GM21390 (cell line): ENCODE measurements at regions not wholly inside any gene's neighbourhood (a gene's known extent, or its start where the extent isn't known, plus 50 kb on each side); places are given as distances from the start of the nearest gene placed in this dataset.
"Not testable (repeated sequence)": the region's sequence is repeated elsewhere in the genome, so short reads cannot be mapped to it uniquely, and the experiment has no call there.

Experiments
- ATAC-seq: cut with Tn5 transposase; IDR thresholded peaks from one replicate; pipeline ENCODE4 v1.9.1; 2021; ENCODE audit not compliant: unreplicated experiment

DNA sequence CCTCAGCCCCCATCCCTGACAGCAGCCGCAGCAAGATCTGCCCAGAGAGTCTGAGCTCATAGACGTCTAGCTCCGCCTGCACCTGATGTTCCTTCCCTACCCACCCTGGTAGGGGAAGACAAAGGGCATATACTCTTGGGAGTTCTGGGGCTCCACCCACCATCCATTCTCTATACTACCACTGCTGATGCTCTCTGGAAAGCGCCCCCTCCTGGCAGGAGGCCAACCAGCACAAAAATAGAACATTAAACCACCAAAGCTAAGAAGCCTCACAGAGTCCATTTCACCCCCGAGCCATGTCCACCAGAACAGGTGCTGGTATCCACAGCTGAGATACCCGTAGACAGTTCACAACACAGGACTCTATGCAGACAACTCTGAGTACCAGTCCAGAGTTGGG, 662.6 kb upstream of the FAM98A start:
- no peak for ATAC-seq

DNA sequence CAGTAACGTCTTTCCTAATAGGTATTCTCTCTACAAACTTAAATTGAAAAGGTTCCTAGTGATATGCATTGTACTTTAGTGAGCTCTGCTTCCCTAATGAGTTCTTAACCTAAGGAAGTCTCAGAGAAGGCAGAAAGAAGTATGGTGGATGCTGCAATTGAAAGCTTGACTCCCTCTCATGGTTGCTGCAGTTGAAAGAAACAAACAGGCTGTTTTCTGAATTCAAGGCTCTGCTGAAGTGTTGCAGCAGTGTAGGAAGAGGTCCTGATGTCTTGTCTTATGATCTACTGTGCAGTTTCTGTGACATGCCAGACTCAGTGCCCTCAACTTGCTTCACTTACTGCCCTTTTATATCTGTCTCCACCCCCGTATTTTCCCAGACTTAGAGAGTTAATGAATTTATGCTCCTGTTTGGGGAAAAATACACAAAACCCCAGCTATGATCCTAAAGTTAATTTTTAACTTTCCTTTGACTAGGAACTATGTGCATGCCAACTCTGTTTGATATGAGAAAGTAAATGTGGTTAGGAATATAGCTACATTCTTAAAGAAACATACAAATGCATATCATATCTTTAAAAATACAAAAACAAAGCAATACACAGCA, 655.3 kb upstream of the FAM98A start:
- ATAC-seq, result no peak

DNA sequence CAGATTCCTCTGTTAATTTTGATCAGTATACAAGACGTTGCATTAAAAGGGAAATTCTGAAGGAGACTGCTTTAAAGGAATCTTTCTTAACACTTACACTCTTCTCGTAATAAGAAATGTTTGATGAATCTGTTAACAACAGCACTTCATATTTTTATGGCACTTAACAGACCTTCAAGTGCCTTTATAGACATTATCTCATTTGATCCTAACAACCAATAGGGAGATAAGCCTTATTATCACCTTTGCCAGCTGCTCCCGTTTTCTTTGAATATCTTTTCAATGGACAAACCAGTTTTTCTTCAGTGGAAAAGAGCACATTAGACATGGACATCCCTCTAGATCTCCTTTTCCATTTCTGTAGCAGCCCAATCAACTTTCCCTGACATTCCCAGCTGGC, 653.0 kb upstream of the FAM98A start:
- ATAC-seq, result no peak

DNA sequence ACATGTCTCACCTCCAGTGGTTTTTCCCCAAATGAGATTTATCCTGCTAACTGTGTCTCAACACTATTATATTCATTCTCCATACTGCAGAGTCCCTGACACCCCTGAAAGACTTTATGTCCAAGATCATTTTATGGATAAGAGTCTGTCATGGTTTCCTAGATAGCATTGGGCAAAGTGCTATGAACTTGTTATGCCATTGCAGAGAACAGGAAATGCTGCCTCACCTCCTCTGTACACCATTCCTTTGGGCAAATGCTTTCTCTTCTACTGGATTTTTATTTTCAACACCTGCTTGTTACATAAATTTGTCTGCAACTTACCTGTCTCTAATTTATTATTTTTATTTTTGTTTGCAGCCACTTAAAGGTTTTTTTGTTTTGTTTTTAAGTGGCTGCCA, 652.5 kb upstream of the FAM98A start:
- ATAC-seq, result no peak

DNA sequence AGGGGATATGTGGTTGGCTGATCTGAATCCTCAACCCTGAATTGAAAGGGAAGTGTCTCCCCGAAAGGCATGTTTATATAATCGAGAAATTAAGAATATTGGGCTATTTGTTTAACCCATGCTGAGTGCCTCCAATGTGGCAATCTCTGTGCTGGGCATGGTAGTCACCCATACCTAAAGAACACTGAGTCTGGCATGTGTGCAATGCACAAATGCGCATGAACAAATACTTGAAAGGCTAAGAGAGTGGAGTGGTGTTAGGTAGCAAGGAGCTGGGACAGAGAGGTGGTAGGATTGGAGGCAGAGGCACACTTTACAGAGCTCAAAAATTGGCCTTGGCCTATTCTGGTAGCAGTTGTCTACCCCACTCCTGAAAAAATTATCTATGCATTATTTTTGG, 645.1 kb upstream of the FAM98A start:
- ATAC-seq, result no peak

DNA sequence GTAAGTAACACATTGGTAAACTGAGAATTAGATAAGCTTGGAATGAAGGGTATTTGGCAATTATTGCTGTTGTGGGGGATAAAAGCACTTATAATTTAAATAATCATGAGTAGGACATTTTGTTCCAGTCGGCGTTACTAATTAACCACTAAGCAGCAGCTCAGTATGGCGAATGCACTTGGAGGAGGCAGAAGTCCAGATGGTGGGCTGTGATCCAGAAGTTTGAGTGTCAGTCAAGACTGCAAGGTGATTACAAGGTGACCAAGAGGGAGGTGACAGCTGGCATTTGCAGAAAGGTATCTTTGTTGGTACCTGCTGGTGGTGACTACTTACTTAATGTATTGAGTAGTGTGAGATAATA, 643.6 kb upstream of the FAM98A start:
- ATAC-seq, result no peak

DNA sequence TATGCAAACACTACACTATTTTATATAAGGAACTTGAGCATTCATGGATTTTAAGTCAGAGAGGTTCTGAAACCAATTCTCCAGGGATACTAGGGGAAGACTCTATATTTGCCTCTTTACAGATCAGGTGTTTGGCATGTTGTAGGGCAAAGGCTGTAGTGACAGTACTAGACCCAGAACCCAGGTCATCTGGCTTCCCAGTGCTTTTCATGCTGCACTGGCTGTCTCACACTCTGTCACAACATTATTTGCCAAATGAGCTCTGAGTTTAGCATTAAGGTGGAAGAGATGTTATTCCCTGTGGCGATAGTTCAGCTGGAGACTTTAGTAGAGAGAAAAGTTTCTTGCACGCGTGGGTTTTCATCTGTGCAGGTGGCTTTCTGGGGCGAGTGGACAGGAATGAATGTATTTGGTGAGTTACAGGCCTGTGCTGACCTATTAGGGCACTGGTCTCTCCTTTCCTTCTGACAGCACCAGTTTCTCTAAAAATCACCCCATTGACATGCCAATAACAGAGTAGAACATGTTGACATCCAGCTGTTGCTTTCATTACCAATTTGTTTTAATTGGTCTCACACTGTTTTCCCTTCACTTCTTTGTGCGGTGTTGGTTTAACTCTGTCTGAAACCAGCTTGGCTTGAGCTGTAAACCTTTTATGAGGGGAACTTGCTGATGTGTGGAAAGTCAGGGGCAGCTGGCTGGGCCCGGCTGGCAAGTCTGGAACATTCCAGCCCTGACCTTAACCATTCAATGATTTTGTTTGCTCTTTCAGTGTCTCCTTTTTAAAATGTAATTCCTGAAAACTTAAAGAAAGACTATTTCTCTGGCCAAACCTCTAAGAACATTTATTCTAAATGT, 643.0 kb upstream of the FAM98A start:
- no peak for ATAC-seq

DNA sequence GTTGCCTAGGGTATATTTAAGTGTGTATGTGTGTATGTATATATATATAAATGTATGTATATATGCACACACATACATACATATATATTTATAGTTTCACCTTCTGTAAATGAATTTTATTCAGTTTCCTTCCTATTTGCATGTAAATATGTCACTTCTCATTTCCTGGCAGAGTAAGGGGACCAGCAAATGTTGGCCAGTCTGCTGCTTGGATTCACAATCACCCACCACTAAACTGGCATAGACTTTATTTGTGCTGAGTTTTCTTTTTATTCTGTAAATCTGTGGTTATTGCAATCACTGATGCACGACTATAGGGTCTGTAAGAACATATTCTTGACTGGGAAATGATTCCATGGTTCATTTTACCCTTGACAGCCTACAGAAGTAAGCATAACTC, 640.4 kb upstream of the FAM98A start:
- no peak for ATAC-seq

DNA sequence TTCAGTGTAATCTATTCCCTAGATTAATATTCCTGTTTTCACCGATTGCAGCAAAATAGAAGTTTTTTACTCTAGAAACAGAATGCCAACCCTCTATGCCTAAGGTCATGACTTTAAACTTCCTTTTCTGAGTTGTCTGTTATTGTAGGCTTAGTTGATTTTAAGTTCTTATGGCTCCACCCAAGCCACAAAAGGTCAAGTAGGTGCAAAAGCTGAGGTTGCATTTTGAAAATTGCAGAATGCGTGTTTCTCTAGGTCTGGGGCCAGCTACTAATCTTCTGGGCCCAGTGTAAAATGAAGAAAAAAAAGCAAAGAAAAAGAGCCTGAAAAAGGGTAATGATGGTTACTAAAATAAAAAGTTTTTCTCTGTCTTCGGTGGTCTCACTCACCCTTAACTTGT, 635.7 kb upstream of the FAM98A start:
- ATAC-seq, result no peak

DNA sequence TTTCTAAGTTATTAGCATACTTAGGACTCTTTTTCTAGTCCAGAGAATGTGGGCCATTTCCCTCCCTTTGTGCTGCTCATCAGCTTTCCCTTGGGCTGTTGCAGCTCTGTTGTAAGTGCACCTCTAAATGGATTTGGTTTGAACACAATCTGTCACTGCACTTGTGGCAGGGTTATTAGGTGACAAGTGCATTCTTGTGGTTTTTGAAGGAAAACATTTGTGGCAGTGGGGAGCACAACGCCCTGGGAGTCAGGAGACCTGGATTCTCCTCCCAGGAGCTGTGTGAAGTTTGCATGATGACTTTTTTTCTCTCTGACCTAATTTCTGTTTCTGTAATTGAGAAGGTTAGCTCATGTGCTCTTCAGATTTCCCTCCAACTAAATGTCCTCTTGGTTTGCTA, 630.9 kb upstream of the FAM98A start:
- no peak for ATAC-seq

DNA sequence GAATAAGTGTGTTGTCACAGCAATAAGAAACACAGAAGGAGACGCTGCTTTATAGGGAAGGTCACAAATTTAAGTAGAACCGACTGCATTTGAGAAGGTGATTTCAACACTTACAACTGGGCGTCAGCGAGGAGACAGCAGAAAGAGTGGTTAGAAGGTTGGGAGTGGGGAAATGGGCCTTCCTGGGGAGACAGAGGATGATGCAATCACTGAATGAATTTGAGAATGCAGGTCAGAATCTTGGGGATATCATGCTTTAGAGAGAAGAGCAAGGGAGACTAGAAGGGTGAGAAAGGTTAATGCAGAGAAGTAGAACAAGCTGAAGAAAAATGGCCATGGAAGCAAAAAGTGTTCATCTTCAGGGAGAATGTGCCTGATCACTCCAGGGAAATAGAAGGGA, 616.1 kb upstream of the FAM98A start:
- ATAC-seq, result no peak

DNA sequence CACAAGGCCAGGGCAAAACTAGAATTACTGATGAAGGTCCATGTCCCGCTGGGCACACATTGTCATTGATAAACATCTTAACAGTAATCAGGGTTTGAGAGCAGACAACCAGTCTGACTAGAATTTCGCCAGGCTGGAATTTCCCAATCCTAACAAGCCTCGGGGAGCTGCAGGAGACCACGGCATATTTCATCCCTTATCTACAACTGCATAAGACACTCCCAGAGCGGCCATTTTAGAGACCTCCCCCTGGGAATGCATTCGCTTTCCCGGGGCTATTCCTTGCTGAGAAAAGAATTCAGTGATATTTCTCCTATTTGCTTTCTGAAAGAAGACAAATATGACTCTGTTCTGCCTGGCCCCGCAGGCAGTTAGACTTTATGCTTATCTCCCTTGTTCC, 611.3 kb upstream of the FAM98A start:
- ATAC-seq, result not testable (repeated sequence)

DNA sequence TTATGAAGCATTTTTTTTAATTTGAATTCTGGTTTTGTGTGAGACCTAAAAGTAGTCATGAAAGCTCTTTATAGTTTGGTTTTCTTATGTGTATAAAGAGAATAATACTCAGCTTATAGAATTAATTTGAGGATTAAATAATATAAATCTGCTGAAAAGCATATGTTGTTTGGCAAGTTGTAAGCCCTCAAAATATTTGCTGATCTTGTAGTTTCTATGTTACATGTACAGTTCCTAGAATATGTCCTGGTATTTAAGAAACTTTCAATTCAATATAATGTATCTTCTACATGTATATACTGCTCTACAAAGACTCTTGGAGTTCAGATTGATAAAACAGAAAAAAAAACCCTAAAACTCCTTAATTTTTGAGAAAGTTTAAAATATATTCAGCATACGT, 605.5 kb upstream of the FAM98A start:
- no peak for ATAC-seq

DNA sequence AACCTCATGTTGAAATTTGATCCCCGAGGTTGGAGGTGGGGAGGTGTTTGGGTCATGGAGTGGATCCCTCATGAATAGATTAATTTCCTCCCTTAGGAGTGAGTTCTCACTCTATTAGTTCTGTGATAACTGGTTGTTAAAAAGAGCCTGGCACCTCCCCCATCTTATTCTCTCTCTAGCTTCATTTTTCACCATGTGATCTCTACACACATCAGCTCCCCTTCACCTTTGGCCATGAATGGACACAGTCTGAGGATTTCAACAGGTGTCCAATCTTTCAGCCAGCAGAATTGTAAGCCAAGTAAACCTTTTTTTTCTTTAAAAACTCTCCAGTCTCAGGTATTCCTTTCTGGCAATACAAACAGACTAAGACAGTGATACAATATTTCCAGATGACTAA, 602.0 kb upstream of the FAM98A start:
- ATAC-seq, result no peak

DNA sequence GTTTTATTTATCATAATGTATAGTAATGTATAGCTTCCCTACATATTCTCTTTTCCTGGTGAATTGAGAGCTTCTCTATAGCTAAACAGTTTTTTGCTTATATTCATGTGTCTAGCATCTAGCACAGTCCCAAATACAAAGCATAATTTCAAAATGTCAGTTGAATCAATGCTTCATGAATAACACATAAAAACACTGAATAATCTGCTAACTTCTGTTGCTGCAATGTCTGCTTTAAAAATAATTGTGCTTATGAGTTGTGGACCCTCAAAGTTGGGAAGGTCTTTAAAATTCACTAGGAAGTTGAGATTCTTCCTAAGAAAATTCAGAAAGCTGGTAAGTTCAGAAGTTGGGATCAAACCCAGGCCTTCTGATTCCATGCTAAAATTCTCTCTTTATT, 600.9 kb upstream of the FAM98A start:
- ATAC-seq, result no peak

DNA sequence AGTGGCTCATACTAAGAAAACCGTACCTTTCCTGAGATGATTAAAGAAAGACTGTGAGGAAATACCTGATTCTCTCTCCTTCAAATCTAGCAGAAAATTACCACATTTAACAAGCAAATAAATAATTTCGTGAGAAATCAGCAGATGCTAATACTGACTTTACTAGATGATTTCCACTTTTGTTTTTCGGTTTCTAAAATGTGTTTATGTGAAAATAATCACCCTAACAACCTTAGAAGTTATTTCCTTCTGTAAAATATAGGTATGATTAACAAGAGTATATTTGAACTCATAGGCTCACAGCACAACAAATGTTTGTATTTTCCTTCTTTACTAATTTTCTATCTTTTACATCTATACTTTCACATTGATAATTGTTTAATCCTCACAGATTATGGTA, 594.1 kb upstream of the FAM98A start:
- ATAC-seq, result no peak

DNA sequence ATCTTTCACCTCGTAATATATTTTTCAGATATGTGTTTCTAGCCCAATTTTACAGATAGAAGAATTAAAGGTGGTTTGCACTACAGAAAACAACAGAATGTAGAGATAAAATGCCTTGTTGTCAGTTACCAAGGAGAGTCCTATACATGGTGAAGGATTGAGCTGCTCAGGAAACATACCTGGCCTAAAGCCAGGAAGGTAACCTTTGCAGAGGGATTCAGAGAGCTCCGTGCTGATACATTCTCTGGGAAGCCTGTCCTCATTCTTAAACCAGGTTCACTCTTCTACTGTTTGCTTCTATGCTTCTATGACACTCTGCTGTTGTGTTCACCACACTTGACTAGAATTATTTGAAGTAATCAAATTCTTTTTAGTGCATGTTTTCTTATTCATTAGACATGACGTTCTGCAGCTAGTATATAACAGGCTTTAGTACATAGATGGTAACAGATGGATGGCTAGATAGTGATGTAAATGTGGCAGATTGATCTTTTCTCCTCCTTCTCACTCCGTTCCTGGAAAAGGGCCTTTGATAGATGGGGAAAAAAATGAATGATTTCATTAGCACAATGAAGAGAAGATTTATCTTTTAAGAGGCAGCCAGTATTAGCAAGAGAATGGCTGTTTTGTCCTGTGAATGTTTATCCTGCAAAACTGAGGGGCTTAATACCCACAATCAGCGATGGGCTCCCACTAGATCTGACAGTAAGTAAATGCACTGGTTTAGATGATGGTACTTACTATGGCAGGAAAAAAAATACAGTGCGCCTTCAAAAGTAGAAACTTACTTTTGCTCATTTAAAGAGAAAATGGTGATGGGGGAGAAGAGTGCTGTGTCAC, 589.6 kb upstream of the FAM98A start:
- ATAC-seq, result no peak

DNA sequence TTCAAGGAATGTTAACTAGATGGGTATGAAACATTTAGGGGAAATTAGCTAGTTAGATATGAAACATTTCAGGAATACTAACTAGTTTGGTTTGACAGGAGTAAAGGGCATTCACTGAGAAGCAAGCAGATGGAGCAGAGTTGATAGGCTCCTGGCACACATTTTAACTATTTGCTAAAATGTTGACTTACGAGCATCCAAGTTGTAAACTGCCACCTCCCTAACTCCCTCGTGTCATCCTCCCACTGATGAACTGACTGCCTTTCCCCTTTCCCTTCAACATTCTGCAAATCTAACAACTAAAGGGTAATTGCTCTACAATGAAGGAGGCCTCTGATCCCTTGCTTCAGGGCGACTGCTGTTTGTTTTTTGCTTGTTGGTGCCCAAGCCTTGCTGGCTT, 580.4 kb upstream of the FAM98A start:
- no peak for ATAC-seq

DNA sequence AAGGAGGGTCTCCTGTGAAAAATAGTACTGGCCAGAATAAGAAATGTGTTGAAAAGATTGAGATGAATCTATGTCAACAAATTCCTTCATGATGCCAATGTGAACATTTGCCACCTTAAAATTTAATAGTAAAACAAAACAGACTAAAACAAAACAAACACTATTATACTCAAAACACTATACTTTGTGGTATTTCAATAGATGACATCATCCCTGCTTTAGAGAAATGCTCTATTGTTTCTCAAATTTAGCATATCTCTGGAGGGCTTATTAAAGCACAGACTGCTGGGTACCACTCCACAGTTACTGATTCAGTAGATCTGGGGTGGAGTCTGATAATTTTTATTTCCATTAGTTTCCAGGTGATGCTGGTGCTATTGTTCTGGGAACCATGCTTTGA, 579.4 kb upstream of the FAM98A start:
- ATAC-seq, result no peak

DNA sequence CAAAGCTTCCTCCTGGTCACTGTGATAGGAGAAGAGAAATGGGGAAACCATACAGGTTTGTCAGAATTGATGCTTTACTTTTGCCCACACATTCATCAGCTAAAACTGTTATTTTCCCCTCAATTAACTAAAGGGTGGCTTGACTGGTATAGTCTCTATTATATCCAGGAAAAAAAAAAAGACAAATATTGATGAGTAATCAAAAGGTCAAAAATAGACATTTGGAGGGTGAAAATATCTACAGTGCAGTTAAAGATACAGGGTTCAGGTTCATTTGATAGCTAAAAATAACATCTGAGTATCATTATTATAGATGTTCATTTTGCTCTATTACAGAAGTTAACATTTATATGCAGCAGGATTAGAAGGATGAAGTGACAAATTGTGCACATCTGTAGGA, 577.6 kb upstream of the FAM98A start:
- no peak for ATAC-seq

DNA sequence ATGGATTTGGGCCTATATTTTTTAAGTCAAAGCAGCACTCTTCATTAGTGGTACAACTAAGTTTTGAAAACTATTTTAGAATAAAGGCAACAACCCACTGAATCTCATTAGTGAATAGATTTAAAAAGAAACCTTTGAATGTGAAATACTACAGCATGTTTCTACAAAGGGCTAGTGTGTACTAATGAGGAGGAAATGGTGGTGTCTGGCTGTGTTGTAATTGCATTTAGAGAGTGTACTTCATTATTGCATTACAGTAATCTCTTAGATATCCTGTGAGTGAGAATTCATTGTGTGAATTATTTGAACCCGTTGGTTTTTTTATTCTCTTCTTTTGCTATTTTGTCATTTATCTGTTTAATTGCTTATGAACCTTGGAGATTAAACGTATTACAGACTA, 575.4 kb upstream of the FAM98A start:
- no peak for ATAC-seq

DNA sequence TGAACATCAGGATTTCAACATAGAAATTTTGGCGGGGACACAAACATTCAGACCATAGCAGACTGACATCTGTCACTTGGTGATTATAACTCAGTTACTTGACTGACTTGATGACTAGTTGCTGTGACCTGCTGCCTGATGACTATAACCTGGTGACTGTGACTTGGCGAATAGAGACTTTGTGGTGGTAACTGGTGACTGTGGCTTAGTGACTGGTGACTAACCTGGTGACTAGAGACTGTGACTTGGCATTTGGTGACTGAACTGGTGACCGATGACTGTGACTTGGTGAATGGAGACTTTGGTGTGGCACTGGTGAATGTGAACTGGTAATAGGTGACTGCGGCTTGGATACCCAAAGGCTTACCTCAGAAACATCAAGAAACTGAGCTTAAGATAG, 563.1 kb upstream of the FAM98A start:
- ATAC-seq, result no peak
